ENCODE measurements at regions not wholly inside any gene's neighbourhood (a gene's known extent, or its start where the extent isn't known, plus 50 kb on each side); places are given as distances from the start of the nearest gene placed in this dataset.

DNA sequence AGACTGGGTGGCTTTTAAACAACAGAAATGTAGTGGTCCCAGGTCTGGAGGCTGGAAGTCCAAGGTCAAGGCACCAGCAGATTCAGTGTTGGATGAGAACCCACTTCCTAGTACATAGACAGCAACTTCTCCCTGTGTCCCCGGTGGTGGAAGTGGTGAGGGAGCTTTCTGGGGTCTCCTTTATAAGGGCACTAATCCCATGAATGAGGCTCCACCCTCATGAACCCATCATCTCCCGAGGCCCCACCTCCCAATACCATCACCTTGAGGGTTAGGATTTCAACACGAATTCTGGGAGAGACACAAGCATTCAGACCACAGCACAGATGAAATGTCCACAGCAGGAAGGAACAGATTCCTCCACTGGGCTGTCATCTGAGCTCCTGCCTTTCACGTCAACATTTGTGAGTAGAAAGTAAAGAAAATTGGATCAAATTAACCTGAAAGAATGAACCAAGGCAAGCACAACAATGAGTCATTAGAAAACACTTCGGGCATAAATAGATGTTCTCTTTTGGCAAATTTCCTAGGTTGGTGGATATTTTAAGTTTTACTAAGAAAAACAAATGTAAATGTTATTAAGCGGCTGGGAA lies 130.7 kb downstream of the RNASET2 start:
- no peak for TF ChIP-seq EZH2 (IDR thresholded peaks at IDR 0.05; ENCODE audit: insufficient read depth, poor library complexity, severe bottlenecking)
- no peak for TF ChIP-seq EZH2phosphoT487 (IDR thresholded peaks at IDR 0.05; ENCODE audit: insufficient read depth, low read depth)
